Lung (tissue), 11 donors: ENCODE measurements at regions not wholly inside any gene's neighbourhood (a gene's known extent, or its start where the extent isn't known, plus 50 kb on each side); places are given as distances from the start of the nearest gene placed in this dataset.

Experiments used
- ATAC-seq: fragments of 200-7000 bp; cut with Tn5 transposase; one replicate; pipeline ENCODE4 v1.9.1; 2020; ENCODE audit warnings: moderate number of reproducible peaks; ENCODE audit not compliant: insufficient read depth, low FRiP score
- DNase-seq, 3 donors: peaks; one replicate each; pipeline ENCODE4 v3.0.0-alpha.2; 2013 to 2017
- H3K27ac ChIP-seq, 2 donors: one replicate each; pipeline ENCODE4 v1.5.1; 2013; ENCODE audit warnings: mild to moderate bottlenecking in 2 of 2, moderate library complexity in 2 of 2, control low read depth in 1 of 2, inconsistent platforms in 1 of 2, low read depth in 1 of 2, low read length in 1 of 2
- H3K27me3 ChIP-seq, 3 donors: one replicate each; pipeline ENCODE4 v1.5.1; 2013; ENCODE audit warnings: low read length in 2 of 3; ENCODE audit not compliant: control insufficient read depth in 3 of 3, insufficient read depth in 3 of 3
- H3K36me3 ChIP-seq, 4 donors: one replicate each; pipeline ENCODE4 v1.5.1; 2013; ENCODE audit warnings: low read length in 4 of 4, mild to moderate bottlenecking in 1 of 4, moderate library complexity in 1 of 4; ENCODE audit not compliant: control insufficient read depth in 4 of 4, insufficient read depth in 4 of 4
- H3K4me1 ChIP-seq, 5 donors: one replicate each; pipeline ENCODE4 v1.5.1; 2013; ENCODE audit warnings: low read length in 5 of 5, mild to moderate bottlenecking in 2 of 5, moderate library complexity in 1 of 5; ENCODE audit not compliant: control insufficient read depth in 5 of 5, insufficient read depth in 5 of 5
- H3K4me3 ChIP-seq: one replicate; pipeline ENCODE4 v1.5.1; 2013; ENCODE audit warnings: mild to moderate bottlenecking, control low read depth, moderate library complexity
- H3K9ac ChIP-seq, 2 donors: one replicate each; pipeline ENCODE4 v1.5.1; 2013; ENCODE audit warnings: low read length in 2 of 2, control low read depth in 1 of 2; ENCODE audit not compliant: insufficient read depth in 1 of 2
- H3K9me3 ChIP-seq, 4 donors: one replicate each; pipeline ENCODE4 v1.5.1; 2013; ENCODE audit warnings: low read length in 3 of 4, mild to moderate bottlenecking in 1 of 4, moderate library complexity in 1 of 4; ENCODE audit not compliant: control insufficient read depth in 4 of 4, insufficient read depth in 3 of 4
- CTCF ChIP-seq: IDR thresholded peaks from 2 replicates; pipeline ENCODE4 v1.5.1; 2012; ENCODE audit warnings: mild to moderate bottlenecking; ENCODE audit errors: control extremely low read depth, extremely low read depth
- WGBS, 2 donors: extraction: QIAGEN DNeasy Blood & Tissue Kit; methylation state at CpG; one replicate each; pipeline ENCODE4 v1.1.7; 2013; 5-methylcytosine and 5-hydroxymethylcytosine counted together
- donor health status: control.
- donor health status: control.
- donor health status: Bipolar disorder and iron deficiency.
- donor health status: healthy.
- donor health status: DM: yes; HTN: yes; CAD: no.

GRCh38 chr1:232428786-232429530 is 201.0 kb downstream of the SIPA1L2 start:
- ATAC-seq (no peak), DNase-seq (peak in 2 of 3 donors; percentile 21 to 28)
- no peak for TF ChIP-seq CTCF
- Histone ChIP-seq H3K4me3 (no peak overlapping the region), H3K9me3 (no peaks in the 10 kb centered on the region), H3K36me3 (peaks cover 5 to 18% (median 11%) of the 10 kb centered on the region in 4 donors), H3K27ac (peak overlapping the region in 1 of 2 donors; percentile 46), H3K9ac (no peak overlapping the region), H3K27me3 (no peaks in the 10 kb centered on the region), H3K4me1 (peaks cover 0 to 24% (median 4%) of the 10 kb centered on the region in 5 donors)
- WGBS, 2 donors, result 71 to 86% methylated on average over 13 of the region's 13 CpGs

- Histone ChIP-seq H3K4me1 (peaks cover 0 to 24% (median 4%) of the 10 kb centered on the region in 5 donors), H3K36me3 (peaks cover 5 to 25% (median 11%) of the 10 kb centered on the region in 4 donors), H3K9ac (no peak overlapping the region), H3K4me3 (no peak overlapping the region), H3K27ac (no peak overlapping the region), H3K9me3 (no peaks in the 10 kb centered on the region), H3K27me3 (no peaks in the 10 kb centered on the region)
- no peak for TF ChIP-seq CTCF
- WGBS, 2 donors, result 59 to 74% methylated on average over 3 of the region's 3 CpGs
- peak in 1 of 3 donors; percentile 12 for DNase-seq
- ATAC-seq, result no peak
Measured at GRCh38 chr1:232428036-232428645, 201.8 kb downstream of the SIPA1L2 start.

DNA sequence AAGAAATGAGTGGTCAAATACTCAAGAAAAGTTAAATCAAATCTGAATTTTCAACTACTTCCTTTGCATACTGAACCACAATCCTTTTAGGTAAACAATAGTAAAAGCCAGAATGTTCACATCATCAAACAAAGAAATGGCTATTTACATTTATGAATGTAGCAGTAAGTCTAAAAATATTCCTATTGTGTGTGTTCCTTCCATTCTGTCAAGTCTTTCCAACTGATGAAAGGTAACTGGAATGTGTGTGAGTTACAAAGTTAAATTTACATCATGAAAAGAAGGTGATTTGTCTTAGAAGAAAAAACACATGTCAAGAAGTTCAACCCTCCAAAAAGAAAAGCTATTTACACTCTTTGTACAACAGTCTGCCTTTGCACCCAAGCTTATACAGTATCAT is 203.1 kb downstream of the SIPA1L2 start:
- no peak for ATAC-seq
- Histone ChIP-seq H3K4me3 (no peak overlapping the region), H3K27me3 (no peaks in the 10 kb centered on the region), H3K27ac (no peak overlapping the region), H3K9ac (no peak overlapping the region), H3K4me1 (peaks cover 0 to 16% (median 3%) of the 10 kb centered on the region in 5 donors), H3K9me3 (no peaks in the 10 kb centered on the region), H3K36me3 (peaks cover 3 to 28% (median 11%) of the 10 kb centered on the region in 4 donors)
- no peak for TF ChIP-seq CTCF
- DNase-seq, result peak in 2 of 3 donors; percentile 35 to 48
